HL-60 (cell line): ENCODE measurements at regions not wholly inside any gene's neighbourhood (a gene's known extent, or its start where the extent isn't known, plus 50 kb on each side); places are given as distances from the start of the nearest gene placed in this dataset.

Source experiments
- DNase-seq, 2 experiments: peaks; one replicate each; pipeline ENCODE4 v3.0.0-alpha.2; 2010 to 2020; ENCODE audit warnings: low read depth in 1 of 2, low spot score in 1 of 2
- H3K27ac ChIP-seq: fragments of 250-450 bp; sonication (Bioruptor Pico); replicated peaks from 2 replicates; pipeline ENCODE4 v1.5.1; 2020; ENCODE audit warnings: mild to moderate bottlenecking, moderate library complexity
- H3K27me3 ChIP-seq: fragments of 250-450 bp; sonication (Bioruptor Pico); 2 replicates; pipeline ENCODE4 v1.5.1; 2021; ENCODE audit warnings: mild to moderate bottlenecking, moderate library complexity; ENCODE audit not compliant: insufficient read depth, poor library complexity, severe bottlenecking
- H3K4me3 ChIP-seq: replicated peaks from 2 replicates; pipeline ENCODE4 v1.5.1; 2011; ENCODE audit warnings: mild to moderate bottlenecking, control low read depth, low read length; ENCODE audit not compliant: insufficient read depth
- GABPA ChIP-seq: IDR thresholded peaks from 2 replicates; pipeline ENCODE4 v1.6.1; 2012; ENCODE audit warnings: low read depth
- POLR2AphosphoS5 ChIP-seq: IDR thresholded peaks from 2 replicates; pipeline ENCODE4 v1.6.1; 2012; ENCODE audit warnings: low read depth
- REST ChIP-seq: IDR thresholded peaks from 2 replicates; pipeline ENCODE4 v1.6.1; 2012; ENCODE audit warnings: low read depth; ENCODE audit not compliant: insufficient replicate concordance
- SPI1 ChIP-seq: IDR thresholded peaks from 2 replicates; pipeline ENCODE4 v1.6.1; 2012; ENCODE audit warnings: low read depth, mild to moderate bottlenecking, borderline replicate concordance
- TF ChIP-seq, protein P1 (sequence below): IDR thresholded peaks from one replicate; pipeline ENCODE4 v1.5.1; 2011; ENCODE audit warnings: low read length, control low read depth, inconsistent platforms; ENCODE audit not compliant: insufficient read depth

GRCh38 chr9:2384741-2385140, 236.8 kb upstream of the VLDLR start:
- Histone ChIP-seq H3K27me3 (no peaks in the 10 kb centered on the region), H3K27ac (no peak overlapping the region), H3K4me3 (no peak overlapping the region)
- TF ChIP-seq REST (no peak), GABPA (no peak)
- TF ChIP-seq, protein P1, sequence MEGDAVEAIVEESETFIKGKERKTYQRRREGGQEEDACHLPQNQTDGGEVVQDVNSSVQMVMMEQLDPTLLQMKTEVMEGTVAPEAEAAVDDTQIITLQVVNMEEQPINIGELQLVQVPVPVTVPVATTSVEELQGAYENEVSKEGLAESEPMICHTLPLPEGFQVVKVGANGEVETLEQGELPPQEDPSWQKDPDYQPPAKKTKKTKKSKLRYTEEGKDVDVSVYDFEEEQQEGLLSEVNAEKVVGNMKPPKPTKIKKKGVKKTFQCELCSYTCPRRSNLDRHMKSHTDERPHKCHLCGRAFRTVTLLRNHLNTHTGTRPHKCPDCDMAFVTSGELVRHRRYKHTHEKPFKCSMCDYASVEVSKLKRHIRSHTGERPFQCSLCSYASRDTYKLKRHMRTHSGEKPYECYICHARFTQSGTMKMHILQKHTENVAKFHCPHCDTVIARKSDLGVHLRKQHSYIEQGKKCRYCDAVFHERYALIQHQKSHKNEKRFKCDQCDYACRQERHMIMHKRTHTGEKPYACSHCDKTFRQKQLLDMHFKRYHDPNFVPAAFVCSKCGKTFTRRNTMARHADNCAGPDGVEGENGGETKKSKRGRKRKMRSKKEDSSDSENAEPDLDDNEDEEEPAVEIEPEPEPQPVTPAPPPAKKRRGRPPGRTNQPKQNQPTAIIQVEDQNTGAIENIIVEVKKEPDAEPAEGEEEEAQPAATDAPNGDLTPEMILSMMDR, result no peak
- DNase-seq, result no peak

DNA sequence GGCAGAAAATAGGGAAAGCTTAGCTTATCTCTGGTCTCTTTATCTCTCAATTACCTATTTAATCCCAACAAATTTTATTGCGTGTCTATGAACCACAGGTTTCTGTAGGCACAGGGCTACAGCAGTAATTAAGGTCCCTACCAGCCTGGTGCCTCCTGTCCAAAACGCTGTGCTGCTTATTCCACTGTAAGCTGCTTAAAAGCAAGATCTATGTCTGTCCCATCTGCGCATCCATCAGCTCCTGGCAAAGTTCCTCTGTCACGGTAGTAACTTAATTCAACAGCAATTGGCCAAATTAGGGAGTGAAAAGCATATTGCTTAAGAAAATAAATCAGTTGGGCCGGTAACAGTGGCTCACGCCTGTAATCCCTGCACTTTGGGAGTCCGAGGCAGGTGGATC, 235.8 kb upstream of the VLDLR start:
- no peak for DNase-seq
- Histone ChIP-seq H3K27ac (no peak overlapping the region), H3K4me3 (no peak overlapping the region), H3K27me3 (no peaks in the 10 kb centered on the region)
- TF ChIP-seq GABPA (no peak), SPI1 (no peak), REST (no peak), POLR2AphosphoS5 (no peak)
- TF ChIP-seq, protein P1, result no peak

DNA sequence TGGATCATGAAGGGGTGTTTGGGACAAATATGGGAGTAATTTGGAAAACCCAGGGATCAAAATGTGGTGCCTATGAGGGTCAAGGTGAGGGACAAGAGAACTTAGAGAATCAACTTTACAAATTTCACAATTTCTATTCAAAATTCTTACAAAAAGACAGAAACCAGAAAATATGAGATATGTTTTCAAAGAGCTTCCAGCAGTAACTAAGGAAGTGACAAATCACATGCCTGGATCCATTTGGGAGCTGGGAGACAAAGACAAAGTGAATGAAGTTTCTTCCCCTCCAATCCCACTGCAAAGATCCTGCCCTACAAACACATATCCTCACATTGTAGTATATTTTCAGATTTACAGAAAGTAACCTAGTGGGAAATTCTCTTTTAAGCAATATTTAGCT, 235.0 kb upstream of the VLDLR start:
- no peak for DNase-seq
- Histone ChIP-seq H3K4me3 (no peak overlapping the region), H3K27ac (no peak overlapping the region), H3K27me3 (no peaks in the 10 kb centered on the region)
- no peak for TF ChIP-seq POLR2AphosphoS5
- TF ChIP-seq REST, result no peak
- no peak for TF ChIP-seq SPI1
- TF ChIP-seq GABPA, result no peak
- TF ChIP-seq, protein P1, result no peak
